Astrocyte of the cerebellum (primary cell): ENCODE measurements at regions not wholly inside any gene's neighbourhood (a gene's known extent, or its start where the extent isn't known, plus 50 kb on each side); places are given as distances from the start of the nearest gene placed in this dataset.

ENCODE experiments used
- DNase-seq: peaks from one replicate; pipeline ENCODE4 v3.0.0-alpha.2; 2011; ENCODE audit warnings: low read depth
- H3K4me3 ChIP-seq: 2 replicates; pipeline ENCODE4 v1.5.1; 2011; ENCODE audit warnings: mild to moderate bottlenecking, low read depth, low read length, moderate library complexity
- in situ Hi-C: cut with HindIII; loops from 2 replicates; pipeline ENCODE4 v1.10.0; 2017; ENCODE audit warnings: low sequenced_read_pairs
- TF ChIP-seq, protein P1 (sequence below): IDR thresholded peaks from 2 replicates; pipeline ENCODE4 v1.5.1; 2012; ENCODE audit warnings: low read length, low read depth, moderate library complexity, mild to moderate bottlenecking; ENCODE audit errors: missing control alignments

DNA sequence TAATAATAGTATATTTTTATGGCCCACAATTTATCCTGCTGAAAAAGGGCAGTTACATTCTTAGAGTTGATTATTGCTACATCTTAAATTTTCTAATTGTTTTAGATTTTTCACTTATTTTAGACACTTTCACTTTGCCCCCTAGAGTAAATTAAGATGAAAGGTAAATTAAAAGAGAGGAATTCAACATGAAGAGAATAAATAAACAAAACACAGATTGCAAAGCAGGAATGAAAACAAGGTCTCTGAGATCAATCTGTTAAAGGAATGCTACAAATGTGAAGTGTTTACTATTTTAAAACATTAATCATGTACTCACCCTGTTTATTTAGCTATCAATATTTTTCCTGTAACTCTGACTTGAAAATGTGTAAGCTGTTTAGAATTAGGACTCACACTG is 113.5 kb upstream of the ETAA1 start:
- H3K4me3 ChIP-seq: no peak overlapping the region
- no peak for DNase-seq
- in situ Hi-C loops: no loop called here
- TF ChIP-seq, protein P1, sequence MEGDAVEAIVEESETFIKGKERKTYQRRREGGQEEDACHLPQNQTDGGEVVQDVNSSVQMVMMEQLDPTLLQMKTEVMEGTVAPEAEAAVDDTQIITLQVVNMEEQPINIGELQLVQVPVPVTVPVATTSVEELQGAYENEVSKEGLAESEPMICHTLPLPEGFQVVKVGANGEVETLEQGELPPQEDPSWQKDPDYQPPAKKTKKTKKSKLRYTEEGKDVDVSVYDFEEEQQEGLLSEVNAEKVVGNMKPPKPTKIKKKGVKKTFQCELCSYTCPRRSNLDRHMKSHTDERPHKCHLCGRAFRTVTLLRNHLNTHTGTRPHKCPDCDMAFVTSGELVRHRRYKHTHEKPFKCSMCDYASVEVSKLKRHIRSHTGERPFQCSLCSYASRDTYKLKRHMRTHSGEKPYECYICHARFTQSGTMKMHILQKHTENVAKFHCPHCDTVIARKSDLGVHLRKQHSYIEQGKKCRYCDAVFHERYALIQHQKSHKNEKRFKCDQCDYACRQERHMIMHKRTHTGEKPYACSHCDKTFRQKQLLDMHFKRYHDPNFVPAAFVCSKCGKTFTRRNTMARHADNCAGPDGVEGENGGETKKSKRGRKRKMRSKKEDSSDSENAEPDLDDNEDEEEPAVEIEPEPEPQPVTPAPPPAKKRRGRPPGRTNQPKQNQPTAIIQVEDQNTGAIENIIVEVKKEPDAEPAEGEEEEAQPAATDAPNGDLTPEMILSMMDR: no peak

DNA sequence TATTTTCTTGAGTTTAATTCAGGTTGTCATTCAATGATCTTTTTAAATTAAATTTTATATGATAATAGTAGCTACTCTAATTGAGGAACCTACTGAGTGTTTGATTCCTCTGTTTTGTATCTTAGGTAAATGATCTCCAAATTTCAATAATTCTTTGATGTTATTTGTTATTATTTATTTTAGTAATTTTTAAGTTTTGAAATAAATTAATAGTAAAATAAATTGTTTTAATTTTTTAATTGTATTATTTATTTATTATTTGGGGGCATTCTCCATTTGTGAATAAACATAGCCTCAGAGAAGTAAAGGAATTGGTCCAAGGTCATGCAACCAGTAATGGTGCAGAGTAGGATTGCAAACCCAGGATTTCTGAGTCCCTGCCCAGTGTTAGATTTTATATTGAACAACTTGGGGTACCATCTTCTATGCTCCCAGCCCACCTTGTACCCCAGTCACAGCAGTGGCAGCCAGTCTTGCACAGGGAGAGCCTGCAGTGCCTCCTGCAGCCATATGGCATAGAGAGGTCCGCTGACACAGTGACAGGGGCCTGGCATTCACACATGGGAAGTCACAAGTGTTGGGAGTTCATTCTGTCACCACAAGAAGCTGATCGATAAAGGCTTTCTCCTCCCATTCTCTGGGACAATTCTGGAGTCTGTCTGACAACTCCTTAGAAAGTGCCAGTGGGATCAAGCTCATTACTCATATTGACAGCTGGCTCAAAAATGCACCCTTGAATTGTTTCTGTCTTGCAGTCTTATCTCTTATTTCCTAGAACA is 110.0 kb upstream of the ETAA1 start:
- no peak for DNase-seq
- TF ChIP-seq, protein P1: no peak
- no peak overlapping the region for H3K4me3 ChIP-seq
- in situ Hi-C loops: no loop called here

DNA sequence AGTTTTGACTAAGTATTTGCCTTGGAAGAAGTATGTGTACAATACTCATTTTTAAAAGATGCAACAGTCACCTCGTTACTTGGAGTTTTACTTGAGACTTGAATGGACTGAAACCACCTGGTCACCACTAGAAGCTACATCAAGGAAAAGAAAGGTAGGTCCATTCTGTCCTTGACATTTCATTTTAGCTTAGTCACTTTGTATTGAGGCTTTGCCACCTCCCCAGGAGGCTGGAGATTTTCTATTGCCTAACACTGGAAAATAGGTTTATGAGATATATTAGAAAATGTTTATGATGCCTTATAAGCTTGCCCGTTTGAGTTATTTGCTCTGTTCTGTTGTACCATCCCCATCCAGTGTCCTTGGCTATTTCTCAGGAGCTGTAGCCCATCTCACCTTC is 107.9 kb upstream of the ETAA1 start:
- no peak for DNase-seq
- in situ Hi-C loops: no loop called here
- no peak overlapping the region for H3K4me3 ChIP-seq
- TF ChIP-seq, protein P1: no peak

DNA sequence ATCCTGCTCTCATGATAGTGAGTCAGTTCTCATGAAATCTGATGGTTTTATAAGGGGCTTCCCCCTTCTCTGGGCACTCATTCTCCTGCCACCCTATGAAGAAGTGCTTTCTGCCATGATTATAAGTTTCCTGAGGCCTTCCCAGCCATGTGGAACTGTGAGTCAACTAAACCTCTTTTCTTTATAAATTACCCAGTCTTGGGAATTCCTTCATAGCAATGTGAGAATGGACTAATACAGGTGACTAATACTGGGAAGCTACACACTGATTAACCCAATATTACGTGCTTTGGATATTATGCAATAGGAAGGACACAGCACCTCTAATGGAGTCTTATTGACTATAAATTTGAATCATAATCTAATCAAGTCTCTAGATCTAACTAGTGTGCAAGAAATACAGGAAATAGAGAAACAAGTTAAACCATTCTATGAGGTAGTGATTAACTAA is 107.2 kb upstream of the ETAA1 start:
- in situ Hi-C loops: no loop called here
- no peak for DNase-seq
- TF ChIP-seq, protein P1: no peak
- H3K4me3 ChIP-seq: no peak overlapping the region

DNA sequence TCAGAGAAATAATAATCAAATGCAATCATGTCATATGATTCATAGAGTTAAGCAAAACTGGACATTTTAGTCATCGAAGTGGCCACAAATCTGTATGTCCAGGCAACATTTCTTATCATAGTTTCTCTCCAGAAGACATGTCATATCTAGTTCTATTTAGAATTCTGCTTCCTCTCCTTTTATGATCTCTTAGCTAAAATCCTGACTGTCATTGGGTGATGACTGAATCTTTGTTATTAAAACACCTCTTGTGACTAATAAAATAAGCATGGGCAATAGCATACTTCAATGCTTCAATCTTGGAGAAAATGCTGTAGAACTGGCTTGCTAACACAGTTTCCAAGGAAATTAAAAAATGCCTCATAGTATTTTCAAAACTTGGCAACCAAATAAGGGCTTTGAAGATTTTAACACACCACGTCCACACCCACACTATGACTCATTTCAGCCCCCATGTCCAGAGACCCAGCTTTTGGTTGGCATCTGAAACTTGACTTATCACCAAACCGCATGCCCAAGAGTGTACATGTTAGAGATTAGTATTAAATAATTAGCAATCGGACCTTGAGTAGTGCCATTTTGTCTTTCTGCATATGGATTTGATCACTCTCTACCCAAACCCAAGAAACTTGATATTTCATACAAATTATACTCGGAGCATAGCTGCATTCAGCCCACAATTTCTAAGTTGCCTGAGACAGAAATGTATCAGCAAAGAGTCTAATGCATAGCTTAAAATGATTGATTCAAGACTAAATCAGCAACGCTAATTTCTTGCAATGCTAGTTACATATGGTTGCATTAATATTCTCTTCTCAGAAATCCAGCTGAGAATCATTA is 106.5 kb upstream of the ETAA1 start:
- in situ Hi-C loops: no loop called here
- DNase-seq: peak; percentile 20
- no peak overlapping the region for H3K4me3 ChIP-seq
- TF ChIP-seq, protein P1: no peak

DNA sequence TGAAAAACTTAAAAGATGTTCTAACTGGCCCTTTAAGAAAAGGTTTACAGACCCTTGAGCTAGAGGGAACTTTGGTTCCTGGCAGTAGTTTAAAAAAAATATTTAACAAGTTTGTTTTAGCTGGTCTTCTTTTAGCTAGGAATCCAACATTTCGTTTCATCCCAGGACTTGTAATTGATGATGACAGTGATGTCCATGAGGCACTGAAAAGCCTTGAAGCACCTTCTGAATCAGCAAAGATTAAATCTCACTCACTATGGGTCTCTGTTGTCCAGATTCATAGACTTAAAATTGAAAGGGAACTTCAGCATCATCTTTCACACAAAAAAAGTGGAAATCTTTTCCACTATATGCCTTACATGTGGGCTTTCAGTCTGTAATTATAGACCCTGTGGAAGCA is 102.9 kb upstream of the ETAA1 start:
- TF ChIP-seq, protein P1: no peak
- no peak for DNase-seq
- H3K4me3 ChIP-seq: no peak overlapping the region
- in situ Hi-C loops: no loop called here
